WTC11 (cell line): ENCODE measurements at regions not wholly inside any gene's neighbourhood (a gene's known extent, or its start where the extent isn't known, plus 50 kb on each side); places are given as distances from the start of the nearest gene placed in this dataset.

ENCODE experiments used
- ATAC-seq: fragments of 200-7000 bp; cut with Tn5 transposase; 2 replicates; pipeline ENCODE4 v1.10.0; 2021; ENCODE audit warnings: mild to moderate bottlenecking, moderate library complexity
- CTCF ChIA-PET: fragments of 300-600 bp; sonication (Branson Sonifier 250); formaldehyde crosslinking; loops from one replicate; lab custom pipeline; 2021; ENCODE audit warnings: antibody characterized with exemption; lab: Charles Lee
- POLR2A ChIA-PET: fragments of 350-600 bp; sonication (Branson Sonifier 250); formaldehyde crosslinking; loops from one replicate; lab custom pipeline; 2021; ENCODE audit warnings: antibody characterized with exemption; lab: Charles Lee
- DNase-seq: peaks from one replicate; pipeline ENCODE4 v3.0.0; 2021; ENCODE audit warnings: low spot score
- H3K27ac Mint-ChIP-seq: 2 replicates; pipeline ENCODE4 v1.8.0; 2021; ENCODE audit warnings: mixed read lengths
- H3K27me3 Mint-ChIP-seq: 2 replicates; pipeline ENCODE4 v1.8.0; 2021; ENCODE audit warnings: low read depth, mild to moderate bottlenecking, moderate library complexity, mixed read lengths
- H3K36me3 Mint-ChIP-seq: 2 replicates; pipeline ENCODE4 v1.8.0; 2021; ENCODE audit warnings: mixed read lengths
- H3K4me1 Mint-ChIP-seq: 2 replicates; pipeline ENCODE4 v1.8.0; 2022; ENCODE audit warnings: mixed read lengths
- H3K4me3 Mint-ChIP-seq: 2 replicates; pipeline ENCODE4 v1.8.0; 2021; ENCODE audit warnings: mild to moderate bottlenecking, moderate library complexity, mixed read lengths
- H3K9me3 Mint-ChIP-seq: 2 replicates; pipeline ENCODE4 v1.8.0; 2021; ENCODE audit warnings: mixed read lengths
- AFF4 ChIP-seq: sonication (generic); formaldehyde crosslinking; IDR thresholded peaks from 2 replicates; pipeline ENCODE4 v1.8.1; 2023; ENCODE audit warnings: mild to moderate bottlenecking, missing genetic modification reagents, borderline replicate concordance
- CREB1 ChIP-seq: sonication (generic); formaldehyde crosslinking; IDR thresholded peaks from 2 replicates; pipeline ENCODE4 v1.8.0; 2023; ENCODE audit warnings: mild to moderate bottlenecking, missing genetic modification reagents
- CREM ChIP-seq: sonication (generic); formaldehyde crosslinking; IDR thresholded peaks from 2 replicates; pipeline ENCODE4 v1.8.1; 2022; ENCODE audit warnings: mild to moderate bottlenecking, missing genetic modification reagents, moderate library complexity
- EMX1 ChIP-seq: fragments of 250-450 bp; sonication (Bioruptor Pico); IDR thresholded peaks from 2 replicates; pipeline ENCODE4 v1.8.0; 2021; ENCODE audit warnings: mild to moderate bottlenecking
- GABPB1 ChIP-seq: sonication (generic); formaldehyde crosslinking; IDR thresholded peaks from 2 replicates; pipeline ENCODE4 v1.8.1; 2023; ENCODE audit warnings: mild to moderate bottlenecking, missing genetic modification reagents
- GRHL2 ChIP-seq: fragments of 250-450 bp; sonication (Bioruptor Pico); IDR thresholded peaks from 2 replicates; pipeline ENCODE4 v1.8.0; 2022; ENCODE audit warnings: mild to moderate bottlenecking, moderate library complexity; ENCODE audit not compliant: insufficient replicate concordance, severe bottlenecking
- HMGA2 ChIP-seq: fragments of 250-450 bp; sonication (Bioruptor Pico); IDR thresholded peaks from 2 replicates; pipeline ENCODE4 v1.4.0; 2021; ENCODE audit warnings: mild to moderate bottlenecking, moderate library complexity
- MYBL2 ChIP-seq: sonication (generic); formaldehyde crosslinking; IDR thresholded peaks from 2 replicates; pipeline ENCODE4 v1.8.1; 2023; ENCODE audit warnings: mild to moderate bottlenecking, moderate library complexity, missing genetic modification reagents
- NFATC4 ChIP-seq: fragments of 250-450 bp; sonication (Bioruptor Pico); IDR thresholded peaks from 2 replicates; pipeline ENCODE4 v1.9.0; 2021; ENCODE audit warnings: mild to moderate bottlenecking
- NFE2L1 ChIP-seq: sonication (generic); formaldehyde crosslinking; IDR thresholded peaks from 2 replicates; pipeline ENCODE4 v1.8.1; 2023; ENCODE audit warnings: missing genetic modification reagents
- RELA ChIP-seq: sonication (generic); formaldehyde crosslinking; IDR thresholded peaks from 2 replicates; pipeline ENCODE4 v1.8.1; 2022; ENCODE audit warnings: missing genetic modification reagents, mild to moderate bottlenecking, borderline replicate concordance
- TEAD1 ChIP-seq: sonication (generic); formaldehyde crosslinking; IDR thresholded peaks from 2 replicates; pipeline ENCODE4 v1.8.0; 2022; ENCODE audit warnings: mild to moderate bottlenecking, missing genetic modification reagents
- USF2 ChIP-seq: sonication (generic); formaldehyde crosslinking; IDR thresholded peaks from 2 replicates; pipeline ENCODE4 v1.8.1; 2023; ENCODE audit warnings: mild to moderate bottlenecking, missing genetic modification reagents, moderate library complexity
- ZNF121 ChIP-seq: sonication (generic); formaldehyde crosslinking; IDR thresholded peaks from 2 replicates; pipeline ENCODE4 v1.8.0; 2023; ENCODE audit warnings: missing genetic modification reagents
- ZNF138 ChIP-seq: sonication (generic); formaldehyde crosslinking; conservative IDR thresholded peaks from 2 replicates; pipeline ENCODE4 v1.8.1; 2022; ENCODE audit warnings: mild to moderate bottlenecking, moderate library complexity, missing genetic modification reagents
- ZNF219 ChIP-seq: sonication (generic); formaldehyde crosslinking; IDR thresholded peaks from 2 replicates; pipeline ENCODE4 v1.8.0; 2023; ENCODE audit warnings: missing genetic modification reagents, mild to moderate bottlenecking, borderline replicate concordance
- ZNF232 ChIP-seq: sonication (generic); formaldehyde crosslinking; IDR thresholded peaks from 2 replicates; pipeline ENCODE4 v1.8.0; 2022; ENCODE audit warnings: mild to moderate bottlenecking, missing genetic modification reagents
- ZSCAN18 ChIP-seq: fragments of 250-450 bp; sonication (Bioruptor Pico); IDR thresholded peaks from 2 replicates; pipeline ENCODE4 v2.1.2; 2022; ENCODE audit warnings: mild to moderate bottlenecking, moderate library complexity
- TF ChIP-seq, protein P1 (sequence below): sonication (generic); formaldehyde crosslinking; IDR thresholded peaks from 2 replicates; pipeline ENCODE4 v1.8.0; 2022; ENCODE audit warnings: mild to moderate bottlenecking, missing genetic modification reagents
- TF ChIP-seq, protein P2 (sequence below): sonication (generic); formaldehyde crosslinking; IDR thresholded peaks from 2 replicates; pipeline ENCODE4 v1.8.1; 2023; ENCODE audit warnings: mild to moderate bottlenecking, missing genetic modification reagents
- TF ChIP-seq, protein P3 (sequence below): sonication (generic); formaldehyde crosslinking; IDR thresholded peaks from 2 replicates; pipeline ENCODE4 v1.8.0; 2022; ENCODE audit warnings: mild to moderate bottlenecking, missing genetic modification reagents
- TF ChIP-seq, protein P4 (sequence below): fragments of 250-450 bp; sonication (Bioruptor Pico); conservative IDR thresholded peaks from 2 replicates; pipeline ENCODE4 v1.9.0; 2021; ENCODE audit warnings: mild to moderate bottlenecking

DNA sequence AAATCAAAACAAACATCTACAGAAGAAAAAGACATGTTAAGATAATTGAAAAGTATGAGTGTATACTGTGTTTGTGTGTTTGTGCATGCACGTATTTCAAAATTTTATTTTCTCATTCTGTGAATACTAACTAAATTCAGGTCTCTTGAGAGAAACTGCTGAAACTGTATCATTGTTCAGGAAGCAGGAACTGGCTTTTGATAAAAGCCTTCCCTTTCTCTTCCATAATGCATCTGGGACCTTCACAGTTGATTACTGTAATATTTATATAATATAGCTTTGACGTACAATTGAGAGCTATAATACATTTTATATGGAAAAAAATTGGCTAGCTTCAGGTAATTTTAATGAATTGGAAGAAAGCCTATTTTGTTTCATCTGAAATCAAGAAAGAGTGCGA lies 993.5 kb downstream of the SLC6A15 start:
- no peak for ATAC-seq
- H3K4me3 Mint-ChIP-seq, result no peak overlapping the region
- no peaks in the 10 kb centered on the region for H3K36me3 Mint-ChIP-seq
- TF ChIP-seq CREM (CRISPR knock-in tag) (no peak), EMX1 (CRISPR knock-in tag) (no peak), NFE2L1 (CRISPR knock-in tag) (no peak), RELA (CRISPR knock-in tag) (no peak), ZNF138 (CRISPR knock-in tag) (no peak), GRHL2 (CRISPR knock-in tag) (no peak), ZNF121 (CRISPR knock-in tag) (no peak), NFATC4 (CRISPR knock-in tag) (no peak), ZNF232 (CRISPR knock-in tag) (no peak), TEAD1 (no peak), GABPB1 (CRISPR knock-in tag) (no peak), HMGA2 (CRISPR knock-in tag) (no peak)
- TF ChIP-seq, protein P1, sequence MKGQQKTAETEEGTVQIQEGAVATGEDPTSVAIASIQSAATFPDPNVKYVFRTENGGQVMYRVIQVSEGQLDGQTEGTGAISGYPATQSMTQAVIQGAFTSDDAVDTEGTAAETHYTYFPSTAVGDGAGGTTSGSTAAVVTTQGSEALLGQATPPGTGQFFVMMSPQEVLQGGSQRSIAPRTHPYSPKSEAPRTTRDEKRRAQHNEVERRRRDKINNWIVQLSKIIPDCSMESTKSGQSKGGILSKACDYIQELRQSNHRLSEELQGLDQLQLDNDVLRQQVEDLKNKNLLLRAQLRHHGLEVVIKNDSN (CRISPR knock-in tag), result no peak
- TF ChIP-seq, protein P2, sequence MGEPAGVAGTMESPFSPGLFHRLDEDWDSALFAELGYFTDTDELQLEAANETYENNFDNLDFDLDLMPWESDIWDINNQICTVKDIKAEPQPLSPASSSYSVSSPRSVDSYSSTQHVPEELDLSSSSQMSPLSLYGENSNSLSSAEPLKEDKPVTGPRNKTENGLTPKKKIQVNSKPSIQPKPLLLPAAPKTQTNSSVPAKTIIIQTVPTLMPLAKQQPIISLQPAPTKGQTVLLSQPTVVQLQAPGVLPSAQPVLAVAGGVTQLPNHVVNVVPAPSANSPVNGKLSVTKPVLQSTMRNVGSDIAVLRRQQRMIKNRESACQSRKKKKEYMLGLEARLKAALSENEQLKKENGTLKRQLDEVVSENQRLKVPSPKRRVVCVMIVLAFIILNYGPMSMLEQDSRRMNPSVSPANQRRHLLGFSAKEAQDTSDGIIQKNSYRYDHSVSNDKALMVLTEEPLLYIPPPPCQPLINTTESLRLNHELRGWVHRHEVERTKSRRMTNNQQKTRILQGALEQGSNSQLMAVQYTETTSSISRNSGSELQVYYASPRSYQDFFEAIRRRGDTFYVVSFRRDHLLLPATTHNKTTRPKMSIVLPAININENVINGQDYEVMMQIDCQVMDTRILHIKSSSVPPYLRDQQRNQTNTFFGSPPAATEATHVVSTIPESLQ (CRISPR knock-in tag), result no peak
- TF ChIP-seq, protein P3, sequence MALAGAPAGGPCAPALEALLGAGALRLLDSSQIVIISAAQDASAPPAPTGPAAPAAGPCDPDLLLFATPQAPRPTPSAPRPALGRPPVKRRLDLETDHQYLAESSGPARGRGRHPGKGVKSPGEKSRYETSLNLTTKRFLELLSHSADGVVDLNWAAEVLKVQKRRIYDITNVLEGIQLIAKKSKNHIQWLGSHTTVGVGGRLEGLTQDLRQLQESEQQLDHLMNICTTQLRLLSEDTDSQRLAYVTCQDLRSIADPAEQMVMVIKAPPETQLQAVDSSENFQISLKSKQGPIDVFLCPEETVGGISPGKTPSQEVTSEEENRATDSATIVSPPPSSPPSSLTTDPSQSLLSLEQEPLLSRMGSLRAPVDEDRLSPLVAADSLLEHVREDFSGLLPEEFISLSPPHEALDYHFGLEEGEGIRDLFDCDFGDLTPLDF, result no peak
- TF ChIP-seq, protein P4, sequence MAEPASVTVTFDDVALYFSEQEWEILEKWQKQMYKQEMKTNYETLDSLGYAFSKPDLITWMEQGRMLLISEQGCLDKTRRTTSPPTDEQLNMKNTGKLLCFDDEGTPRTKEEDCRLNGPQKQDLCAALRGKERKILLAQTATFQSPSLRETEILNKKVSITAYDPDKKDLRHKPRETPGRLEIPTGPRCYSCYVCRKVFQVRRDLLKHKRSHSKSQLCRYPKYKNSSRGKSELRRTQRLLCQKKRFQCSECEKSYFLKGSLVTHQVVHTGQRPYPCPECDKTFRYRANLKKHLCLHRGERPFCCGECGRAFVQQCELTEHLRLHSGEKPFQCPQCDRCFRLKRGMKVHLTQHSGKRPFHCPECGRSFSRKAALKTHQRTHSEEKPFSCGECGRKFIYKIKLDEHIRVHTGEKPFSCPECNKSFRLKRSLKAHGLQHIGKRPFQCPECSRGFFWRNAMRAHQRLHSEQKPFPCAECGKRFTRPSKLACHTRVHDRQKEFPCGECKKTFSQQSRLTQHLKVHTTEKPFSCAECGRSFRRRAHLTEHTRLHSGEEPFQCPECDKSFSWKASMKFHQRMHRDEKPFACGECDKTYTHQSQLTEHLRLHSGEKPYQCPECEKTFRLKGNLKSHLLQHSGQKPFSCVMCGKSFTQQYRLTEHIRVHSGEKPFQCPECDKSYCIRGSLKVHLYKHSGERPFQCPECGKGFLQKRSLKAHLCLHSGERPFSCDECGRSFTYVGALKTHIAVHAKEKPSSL (CRISPR knock-in tag), result no peak
- no peak for DNase-seq
- H3K4me1 Mint-ChIP-seq, result no peaks in the 10 kb centered on the region
- H3K27ac Mint-ChIP-seq, result no peak overlapping the region
- ChIA-PET POLR2A (no interaction called here), CTCF (no interaction called here)
- no peaks in the 10 kb centered on the region for H3K27me3 Mint-ChIP-seq
- no peaks in the 10 kb centered on the region for H3K9me3 Mint-ChIP-seq

DNA sequence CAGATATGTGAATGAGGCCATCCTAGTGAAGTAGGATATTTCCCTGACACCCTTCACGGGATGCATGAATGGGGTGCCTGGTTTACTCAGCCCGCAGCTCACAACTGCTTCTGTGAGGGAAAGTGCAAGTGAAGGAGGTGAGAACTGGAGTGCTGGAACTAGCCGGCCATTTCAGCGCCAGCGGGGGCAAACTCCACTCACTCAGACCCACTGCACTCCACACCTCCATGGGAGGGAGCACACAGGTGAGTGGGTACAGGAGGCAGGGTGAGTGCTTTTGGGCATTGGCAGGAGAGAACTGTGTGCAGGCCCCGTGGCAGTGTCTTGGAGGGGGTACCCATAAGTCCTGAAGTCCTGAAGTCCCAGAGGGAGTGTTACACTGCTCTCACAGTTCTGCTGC lies 1008.4 kb downstream of the SLC6A15 start:
- peaks cover 8% of the 10 kb centered on the region; the same call in 1 of the 2 replicates for H3K9me3 Mint-ChIP-seq
- ChIA-PET POLR2A (no interaction called here), CTCF (no interaction called here)
- DNase-seq (no peak), ATAC-seq (no peak)
- no peak overlapping the region for H3K4me3 Mint-ChIP-seq
- H3K27me3 Mint-ChIP-seq, result no peaks in the 10 kb centered on the region
- H3K27ac Mint-ChIP-seq, result no peak overlapping the region
- H3K4me1 Mint-ChIP-seq, result no peaks in the 10 kb centered on the region
- no peaks in the 10 kb centered on the region for H3K36me3 Mint-ChIP-seq
- TF ChIP-seq USF2 (CRISPR knock-in tag) (no peak), ZNF219 (CRISPR knock-in tag) (no peak), MYBL2 (CRISPR knock-in tag) (no peak), ZSCAN18 (CRISPR knock-in tag) (no peak), AFF4 (no peak), CREB1 (no peak)
